Stimulated activated naive CD8-positive, alpha-beta T cell treated with anti-CD3 and anti-CD28 coated beads, Interleukin-15, Interleukin-2, amounts not matched to agents 100 U/mL and 50 U/mL, for 24 hours (primary cell): ENCODE measurements at regions not wholly inside any gene's neighbourhood (a gene's known extent, or its start where the extent isn't known, plus 50 kb on each side); places are given as distances from the start of the nearest gene placed in this dataset.

Experiments
- ATAC-seq: fragments of 150-1000 bp; cut with Tn5 transposase; one replicate; pipeline ENCODE4 v1.10.0; 2021
- DNase-seq: peaks from one replicate; pipeline ENCODE4 v3.0.0; 2021

DNA sequence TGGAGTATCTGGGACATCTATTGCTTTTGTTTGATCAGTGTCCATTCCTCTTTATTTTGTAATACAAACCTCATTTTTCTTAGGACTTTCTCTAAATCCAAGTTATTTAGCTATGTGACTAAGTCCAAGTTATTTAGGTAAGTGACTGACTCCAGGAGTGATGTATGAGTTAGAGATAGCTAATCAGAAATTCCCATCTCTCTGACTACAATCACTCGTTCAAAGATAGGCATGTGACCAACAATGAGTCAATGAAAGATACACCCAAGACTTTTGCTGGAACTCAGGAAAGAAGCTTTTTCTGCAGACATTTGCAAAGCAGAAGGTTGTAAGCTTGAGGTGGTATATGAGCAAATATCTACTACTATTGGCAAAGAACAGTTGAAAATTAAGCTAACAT lies 72.5 kb upstream of the KCNIP4 start:
- no peak for ATAC-seq
- no peak for DNase-seq

DNA sequence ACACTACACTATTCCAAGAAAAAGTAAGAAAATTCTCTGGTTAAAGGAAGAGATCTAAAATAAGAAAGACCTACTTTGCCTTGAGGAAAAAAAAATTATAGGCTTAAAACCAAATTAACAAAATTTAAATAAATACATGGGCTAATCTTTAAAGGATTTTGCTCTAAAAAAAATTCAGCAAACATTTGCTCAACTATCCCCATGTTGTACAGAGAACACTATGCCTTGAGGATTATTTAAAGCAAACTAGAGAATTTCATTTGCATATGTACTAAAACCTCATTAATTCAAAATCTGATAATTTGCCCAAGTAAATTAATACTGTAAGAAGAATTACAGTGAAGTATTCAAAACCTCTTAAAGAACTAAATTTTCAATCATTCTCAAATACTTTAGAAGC lies 71.6 kb upstream of the KCNIP4 start:
- DNase-seq (no peak), ATAC-seq (no peak)

DNA sequence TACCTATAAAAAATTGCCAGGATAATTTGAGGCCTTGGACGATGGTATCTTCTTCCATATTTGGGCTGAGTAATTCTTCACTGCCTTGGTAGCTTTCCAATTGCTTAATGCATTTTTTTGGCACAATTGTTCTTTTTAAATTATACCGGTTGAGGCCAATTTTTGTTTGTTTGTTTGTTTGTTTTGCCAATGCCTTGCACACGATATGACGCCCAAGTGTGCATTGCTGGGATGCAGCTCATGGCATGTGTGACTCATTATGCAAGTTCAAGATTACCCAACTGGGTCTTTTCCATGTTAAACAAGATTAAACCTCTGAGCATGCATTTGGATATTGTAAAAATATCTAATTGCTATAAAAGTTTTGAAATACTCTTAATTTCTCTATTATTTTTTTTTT lies 71.1 kb upstream of the KCNIP4 start:
- ATAC-seq (no peak), DNase-seq (no peak)

DNA sequence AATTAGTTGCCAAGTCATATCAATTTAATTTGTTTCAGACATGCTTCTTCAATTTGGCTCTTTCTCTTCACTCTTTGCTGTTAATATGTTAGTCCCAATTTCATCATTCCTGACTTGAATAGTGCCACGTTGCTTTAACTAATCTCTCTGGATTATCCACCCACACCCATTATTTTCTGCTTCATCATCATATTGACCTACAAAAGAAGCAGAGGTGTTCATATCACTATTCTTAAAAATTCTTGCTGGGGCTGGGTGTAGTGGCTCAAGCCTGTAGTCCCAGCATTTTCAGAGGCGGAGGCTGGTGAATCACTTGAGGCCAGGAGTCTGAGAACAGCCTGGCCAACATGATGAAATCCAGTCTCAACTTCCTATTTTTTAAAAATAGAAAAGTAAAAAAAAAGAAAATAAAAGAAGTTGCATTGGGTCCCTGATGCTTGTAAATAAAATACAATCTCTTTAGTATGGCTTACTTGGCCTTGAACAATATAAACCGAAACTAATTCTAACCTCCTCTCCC lies 65.7 kb upstream of the KCNIP4 start:
- DNase-seq (no peak), ATAC-seq (no peak)

DNA sequence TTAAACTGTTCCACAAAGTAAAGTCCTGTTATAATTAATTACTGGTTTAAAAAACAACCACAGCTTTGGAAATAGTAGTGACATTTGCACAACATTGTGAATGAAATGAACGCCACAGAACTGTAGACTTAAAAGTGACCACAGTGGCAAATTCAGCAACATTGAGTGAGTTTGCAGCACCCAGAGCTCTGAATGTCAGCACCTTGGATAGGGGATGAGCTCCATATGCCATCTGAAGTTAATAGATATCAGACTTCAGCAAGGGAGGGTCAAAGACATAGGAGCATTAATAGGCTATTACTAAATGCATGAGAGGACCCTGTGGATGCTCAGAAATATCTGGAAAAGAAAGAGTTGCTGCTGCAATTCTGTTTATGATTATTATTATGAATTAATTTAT lies 55.3 kb upstream of the KCNIP4 start:
- no peak for ATAC-seq
- no peak for DNase-seq
